ENCODE measurements at regions not wholly inside any gene's neighbourhood (a gene's known extent, or its start where the extent isn't known, plus 50 kb on each side); places are given as distances from the start of the nearest gene placed in this dataset.

- DNase-seq (ENCODE audit: low read depth) = no peak
- H3K4me3 ChIP-seq (ENCODE audit: low read depth, low read length) = no peak overlapping the region
- TF ChIP-seq, protein P1, sequence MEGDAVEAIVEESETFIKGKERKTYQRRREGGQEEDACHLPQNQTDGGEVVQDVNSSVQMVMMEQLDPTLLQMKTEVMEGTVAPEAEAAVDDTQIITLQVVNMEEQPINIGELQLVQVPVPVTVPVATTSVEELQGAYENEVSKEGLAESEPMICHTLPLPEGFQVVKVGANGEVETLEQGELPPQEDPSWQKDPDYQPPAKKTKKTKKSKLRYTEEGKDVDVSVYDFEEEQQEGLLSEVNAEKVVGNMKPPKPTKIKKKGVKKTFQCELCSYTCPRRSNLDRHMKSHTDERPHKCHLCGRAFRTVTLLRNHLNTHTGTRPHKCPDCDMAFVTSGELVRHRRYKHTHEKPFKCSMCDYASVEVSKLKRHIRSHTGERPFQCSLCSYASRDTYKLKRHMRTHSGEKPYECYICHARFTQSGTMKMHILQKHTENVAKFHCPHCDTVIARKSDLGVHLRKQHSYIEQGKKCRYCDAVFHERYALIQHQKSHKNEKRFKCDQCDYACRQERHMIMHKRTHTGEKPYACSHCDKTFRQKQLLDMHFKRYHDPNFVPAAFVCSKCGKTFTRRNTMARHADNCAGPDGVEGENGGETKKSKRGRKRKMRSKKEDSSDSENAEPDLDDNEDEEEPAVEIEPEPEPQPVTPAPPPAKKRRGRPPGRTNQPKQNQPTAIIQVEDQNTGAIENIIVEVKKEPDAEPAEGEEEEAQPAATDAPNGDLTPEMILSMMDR (conservative IDR thresholded peaks at IDR 0.05; ENCODE audit: low read depth, low read length) = no peak
Measured at GRCh38 chr12:116497051-116497591, 62.1 kb upstream of the MAP1LC3B2 start.

GRCh38 chr12:116498471-116498870 lies 60.7 kb upstream of the MAP1LC3B2 start:
- no peak for DNase-seq (ENCODE audit: low read depth)
- no peak overlapping the region for H3K4me3 ChIP-seq (ENCODE audit: low read depth, low read length)
- TF ChIP-seq, protein P1 (conservative IDR thresholded peaks at IDR 0.05; ENCODE audit: low read depth, low read length) = no peak

GRCh38 chr12:116502141-116502725 lies 56.9 kb upstream of the MAP1LC3B2 start:
- DNase-seq (ENCODE audit: low read depth) = no peak
- H3K4me3 ChIP-seq (ENCODE audit: low read depth, low read length) = no peak overlapping the region
- TF ChIP-seq, protein P1 (conservative IDR thresholded peaks at IDR 0.05; ENCODE audit: low read depth, low read length) = no peak

DNA sequence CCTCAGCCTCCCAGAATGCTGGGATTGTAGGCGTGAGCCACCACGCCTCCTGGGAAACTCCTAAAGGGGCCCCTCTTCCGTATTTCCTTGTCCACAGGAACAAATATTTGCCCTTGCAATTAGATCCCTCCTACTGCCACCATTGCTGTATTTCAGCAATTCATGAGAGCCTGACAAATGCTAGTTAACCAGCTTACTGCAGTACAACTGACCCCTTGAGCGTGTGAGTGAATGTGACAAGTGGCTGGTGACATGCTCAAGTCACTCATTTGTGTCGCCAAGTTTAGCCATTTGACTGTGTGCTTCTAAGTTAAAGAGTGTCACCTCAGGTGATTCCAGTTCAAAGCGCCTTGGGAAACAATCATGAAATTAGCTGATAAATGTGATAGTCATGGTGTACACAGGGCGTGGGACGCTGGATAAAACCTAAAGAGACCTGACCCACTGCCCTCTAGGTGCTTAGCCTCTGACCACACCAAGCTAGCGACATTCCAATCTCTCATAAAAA lies 56.1 kb upstream of the MAP1LC3B2 start:
- no peak overlapping the region for H3K4me3 ChIP-seq (ENCODE audit: low read depth, low read length)
- TF ChIP-seq, protein P1 (conservative IDR thresholded peaks at IDR 0.05; ENCODE audit: low read depth, low read length) = no peak
- no peak for DNase-seq (ENCODE audit: low read depth)

DNA sequence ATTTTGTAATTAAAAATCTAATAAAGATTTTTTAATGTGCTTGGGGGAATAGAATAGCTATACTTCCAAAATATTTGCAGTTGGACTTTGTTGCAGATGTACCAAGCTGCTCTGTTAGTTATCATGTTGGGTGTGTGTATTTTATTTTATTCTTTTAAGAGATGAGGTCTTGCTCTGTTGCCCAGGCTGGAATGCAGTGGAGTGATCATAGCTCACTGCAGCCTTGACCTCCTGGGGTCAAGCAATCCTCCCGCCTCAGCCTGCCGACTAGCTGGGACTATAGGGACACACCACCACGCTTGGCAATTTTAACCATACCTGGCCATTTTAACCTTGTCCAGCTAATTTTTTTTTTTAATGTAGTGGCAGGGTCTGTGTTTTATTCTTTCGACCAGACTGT lies 54.7 kb upstream of the MAP1LC3B2 start:
- no peak overlapping the region for H3K4me3 ChIP-seq (ENCODE audit: low read depth, low read length)
- TF ChIP-seq, protein P1 (conservative IDR thresholded peaks at IDR 0.05; ENCODE audit: low read depth, low read length) = no peak
- DNase-seq (ENCODE audit: low read depth) = no peak

DNA sequence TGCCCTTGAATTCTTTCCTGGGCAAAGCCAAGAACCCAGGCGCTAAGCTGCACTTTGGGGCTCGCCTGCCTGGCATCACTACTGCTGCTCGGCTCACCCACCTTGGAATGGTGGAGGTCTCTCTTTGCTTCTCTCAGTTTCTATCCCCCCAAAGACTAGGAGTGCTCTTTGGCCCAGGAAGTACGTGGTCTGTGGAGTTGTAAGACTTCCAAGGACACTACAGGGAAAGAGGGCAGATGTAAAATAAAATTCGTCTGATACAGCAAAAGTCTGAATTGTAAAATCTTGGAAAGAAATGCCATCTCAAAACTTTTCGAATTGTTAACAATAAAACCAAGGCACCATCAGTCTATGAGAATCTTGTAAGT lies 52.5 kb upstream of the MAP1LC3B2 start:
- no peak for DNase-seq (ENCODE audit: low read depth)
- TF ChIP-seq, protein P1 (conservative IDR thresholded peaks at IDR 0.05; ENCODE audit: low read depth, low read length) = no peak
- H3K4me3 ChIP-seq (ENCODE audit: low read depth, low read length) = no peak overlapping the region
